ENCODE measurements at regions not wholly inside any gene's neighbourhood (a gene's known extent, or its start where the extent isn't known, plus 50 kb on each side); places are given as distances from the start of the nearest gene placed in this dataset.
"Not testable (repeated sequence)": the region's sequence is repeated elsewhere in the genome, so short reads cannot be mapped to it uniquely, and the experiment has no call there.

- DNase-seq = peak; percentile 19 to 50
Measured at GRCh38 chr7:16933296-16934279, 51.8 kb upstream of the AGR3 start.

GRCh38 chr7:16934722-16935340, 53.0 kb upstream of the AGR3 start:
- DNase-seq = no peak

DNA sequence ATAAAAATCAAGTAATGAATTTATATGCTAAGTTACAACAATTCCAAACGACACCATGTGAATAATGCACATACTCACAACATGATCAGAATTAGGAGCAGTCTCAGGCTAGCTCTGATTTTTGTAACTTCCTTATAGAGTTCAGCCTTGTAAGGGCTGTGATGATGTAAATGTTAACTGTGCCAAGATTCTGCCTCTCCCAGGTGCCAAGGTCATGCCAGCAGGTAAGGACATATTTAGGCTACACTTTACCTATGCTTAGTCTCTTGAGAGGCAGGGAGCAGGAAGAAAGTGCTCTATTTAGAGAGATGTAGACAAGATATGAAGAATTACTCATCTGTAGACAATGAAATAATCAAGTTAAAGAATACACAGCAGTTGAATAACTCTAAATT, 53.6 kb upstream of the AGR3 start:
- DNase-seq = no peak

GRCh38 chr7:16936626-16937422, 55.0 kb upstream of the AGR3 start:
- no peak for DNase-seq

DNA sequence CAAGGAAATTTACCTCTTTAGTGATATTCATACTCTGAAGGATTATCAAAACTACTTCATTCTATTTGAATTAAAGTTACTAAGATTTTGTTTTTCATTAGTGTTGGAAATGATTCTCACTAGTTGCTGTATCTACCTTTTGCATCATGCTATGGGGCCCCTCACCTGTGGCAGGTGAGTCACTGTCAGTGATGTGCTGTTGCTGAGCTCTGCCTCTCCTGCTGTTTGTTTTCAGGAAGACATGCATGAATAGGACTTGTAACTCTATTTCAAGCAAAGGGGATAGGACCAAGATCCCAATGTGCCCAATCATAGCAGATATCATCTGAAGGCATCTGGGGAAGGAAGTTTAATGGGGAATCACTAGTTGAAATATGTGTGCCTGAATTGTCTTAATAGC, 57.4 kb upstream of the AGR3 start:
- DNase-seq = no peak

DNA sequence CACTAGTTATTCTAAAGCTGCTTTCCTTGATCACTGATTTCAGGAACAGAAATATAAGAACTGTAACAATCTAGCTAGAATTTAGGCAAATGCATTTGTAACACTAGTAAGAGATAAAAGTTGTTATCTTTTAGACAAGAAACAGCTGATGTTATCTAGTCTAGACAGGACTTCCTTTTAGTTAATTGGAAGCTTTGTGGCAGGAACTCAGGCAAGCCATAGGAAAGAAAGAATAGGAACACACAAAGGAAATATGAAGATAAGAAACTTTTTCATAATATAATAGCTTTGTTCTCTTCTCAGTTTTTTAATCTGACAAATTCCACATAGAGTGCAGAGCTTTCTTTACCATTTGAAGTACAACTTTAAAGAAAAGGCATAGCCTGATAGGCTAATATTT, 59.0 kb upstream of the AGR3 start:
- DNase-seq = no peak

DNA sequence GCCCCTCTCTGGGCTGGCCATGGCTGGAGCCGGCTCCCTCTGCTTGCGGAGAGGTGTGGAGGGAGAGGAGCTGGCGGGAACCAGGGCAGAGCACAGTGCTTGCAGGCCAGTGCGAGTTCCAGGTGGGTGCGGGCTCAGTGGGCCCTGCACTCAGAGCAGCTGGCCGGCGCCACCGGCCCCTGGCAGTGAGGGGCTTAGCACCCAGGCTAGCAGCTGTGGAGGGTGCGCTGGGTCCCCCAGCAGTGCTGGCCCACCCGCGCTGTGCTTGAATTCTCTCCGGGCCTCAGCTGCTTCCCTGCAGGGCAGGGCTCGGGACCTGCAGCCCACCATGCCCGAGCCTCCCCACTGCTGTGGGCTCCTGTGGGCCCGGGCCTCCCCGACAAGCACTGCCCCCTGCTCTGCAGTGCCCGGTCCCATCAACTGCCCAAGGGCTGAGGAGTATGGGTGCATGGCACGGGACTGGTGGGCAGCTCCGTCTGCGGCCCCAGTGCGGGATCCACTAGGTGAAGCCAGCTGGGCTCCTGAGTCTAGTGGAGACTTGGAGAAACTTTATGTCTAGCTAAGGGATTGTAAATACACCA, 61.2 kb upstream of the AGR3 start:
- no peak for DNase-seq

- DNase-seq = no peak
Measured at GRCh38 chr7:16944936-16945335, 63.2 kb upstream of the AGR3 start.

DNA sequence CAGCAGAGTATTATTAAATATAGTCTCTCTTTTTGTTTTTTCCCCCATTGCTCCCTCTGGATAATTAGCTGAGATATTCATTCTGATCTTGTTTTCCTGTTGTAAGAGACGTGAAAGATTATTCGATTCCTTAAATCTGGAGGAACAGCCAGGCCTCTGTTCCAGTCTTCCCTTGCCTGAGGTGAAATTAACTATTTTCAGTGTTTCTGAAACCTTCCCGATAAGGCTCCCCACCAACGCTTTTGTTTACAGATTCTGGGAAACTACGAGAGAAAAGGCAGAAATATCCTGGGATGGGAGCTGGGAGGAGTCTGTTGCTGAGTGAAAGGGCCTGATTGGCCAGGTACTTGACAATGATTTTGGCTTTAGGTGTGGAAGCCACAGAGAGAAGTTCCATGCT, 63.6 kb upstream of the AGR3 start:
- no peak for DNase-seq

- DNase-seq = not testable (repeated sequence)
Measured at GRCh38 chr7:16948110-16948509, 66.3 kb upstream of the AGR3 start.

- DNase-seq = no peak
Measured at GRCh38 chr7:16951483-16952080, 69.8 kb upstream of the AGR3 start.

DNA sequence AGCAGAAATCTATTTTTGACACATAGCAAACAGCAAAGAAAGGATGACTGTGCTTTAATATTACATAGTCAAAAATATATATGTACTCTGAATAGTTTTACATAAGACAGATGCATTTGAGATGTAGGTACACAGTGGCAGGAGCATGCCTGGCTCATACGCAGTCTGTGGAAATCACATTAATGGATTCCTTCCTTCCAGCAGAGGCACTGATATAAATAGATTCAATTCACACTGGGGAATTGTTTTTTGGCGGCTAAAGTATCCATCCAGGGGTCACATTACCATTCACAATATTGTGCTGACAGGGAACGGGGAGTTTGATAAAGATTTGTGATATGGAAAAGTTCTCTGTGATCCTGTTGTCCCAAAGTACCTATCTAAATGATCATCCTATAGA, 72.5 kb upstream of the AGR3 start:
- no peak for DNase-seq

GRCh38 chr7:16958724-16959123, 76.9 kb upstream of the AGR3 start:
- DNase-seq = no peak

GRCh38 chr7:16960337-16960965, 78.7 kb upstream of the AGR3 start:
- DNase-seq = no peak

GRCh38 chr7:16961641-16962040, 79.9 kb upstream of the AGR3 start:
- DNase-seq = no peak

- DNase-seq = no peak
Measured at GRCh38 chr7:16963044-16963443, 81.3 kb upstream of the AGR3 start.

DNA sequence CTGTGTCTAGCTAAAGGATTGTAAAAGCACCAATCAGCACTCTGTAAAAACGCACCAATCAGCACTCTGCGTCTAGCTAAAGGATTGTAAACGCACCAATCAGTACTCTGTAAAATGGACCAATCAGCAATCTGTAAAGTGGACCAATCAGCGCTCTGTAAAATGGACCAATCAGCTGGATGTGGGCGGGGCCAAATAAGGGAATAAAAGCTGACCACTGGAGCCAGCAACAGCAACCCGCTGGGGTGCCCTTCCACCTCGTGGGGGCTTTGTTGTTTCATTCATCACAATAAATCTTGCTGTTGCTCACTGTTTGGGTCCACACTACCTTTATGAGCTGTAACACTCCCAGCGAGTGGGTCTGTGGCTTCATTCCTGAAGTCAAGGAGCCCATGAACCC, 83.9 kb upstream of the AGR3 start:
- DNase-seq = not testable (repeated sequence)

DNA sequence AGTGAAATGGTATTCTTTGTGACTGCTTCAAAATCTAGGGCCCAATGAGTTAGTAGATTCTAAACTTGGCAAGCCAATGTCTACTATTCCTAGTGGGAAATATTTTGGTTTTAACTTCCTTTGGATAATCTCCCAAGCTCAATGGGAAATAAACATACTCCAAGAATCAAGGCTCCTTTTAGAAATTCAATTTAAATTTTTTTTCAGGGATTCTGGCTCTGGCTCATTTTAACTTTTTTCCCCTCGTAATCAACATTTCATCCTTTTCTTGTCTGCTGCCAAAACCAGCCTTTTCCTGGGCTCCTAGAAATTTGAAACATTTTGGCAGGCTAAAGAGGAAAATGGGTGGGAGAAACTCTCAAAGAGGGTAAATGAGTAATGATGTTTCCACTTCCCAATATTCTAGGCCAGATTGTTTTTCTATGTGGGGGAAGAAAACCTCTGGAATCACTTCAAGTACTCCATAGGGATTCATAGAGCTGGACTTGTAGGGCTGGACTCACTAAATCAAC, 85.6 kb upstream of the AGR3 start:
- no peak for DNase-seq

DNA sequence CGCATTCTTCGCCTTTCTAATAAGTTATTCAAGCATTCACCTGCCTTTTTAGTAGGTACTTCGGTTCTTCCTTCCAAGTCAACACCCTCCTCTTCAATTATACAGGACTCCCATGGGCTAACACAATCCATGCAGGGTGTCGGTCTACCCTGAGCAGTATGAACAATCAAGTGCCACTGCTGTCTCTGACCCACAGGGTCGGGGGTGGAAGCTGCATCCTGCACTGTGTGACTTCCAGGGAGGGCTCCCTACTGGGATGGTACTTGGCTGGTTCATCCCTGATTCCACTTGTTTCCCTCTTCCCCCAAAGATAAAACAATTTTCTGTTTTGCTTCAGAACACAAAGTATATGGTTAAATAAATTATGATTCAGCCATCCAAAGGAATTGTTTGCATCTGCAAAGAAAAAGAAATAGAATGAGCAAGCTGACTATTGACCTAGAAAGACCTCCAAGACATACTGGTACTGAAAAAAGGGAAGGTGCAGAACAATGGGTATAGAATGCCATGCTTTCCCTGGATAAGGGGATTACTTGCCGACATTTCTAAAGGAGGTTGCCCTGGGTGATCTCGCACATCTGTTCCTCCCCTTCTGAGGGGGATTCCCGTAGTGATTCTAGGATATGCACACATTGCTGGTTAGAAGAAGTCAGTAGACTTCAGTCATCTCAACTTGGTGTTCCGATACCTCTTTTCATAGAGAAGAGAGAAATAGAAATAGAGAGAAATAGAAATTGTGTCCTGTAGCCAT, 89.1 kb upstream of the AGR3 start:
- no peak for DNase-seq

DNA sequence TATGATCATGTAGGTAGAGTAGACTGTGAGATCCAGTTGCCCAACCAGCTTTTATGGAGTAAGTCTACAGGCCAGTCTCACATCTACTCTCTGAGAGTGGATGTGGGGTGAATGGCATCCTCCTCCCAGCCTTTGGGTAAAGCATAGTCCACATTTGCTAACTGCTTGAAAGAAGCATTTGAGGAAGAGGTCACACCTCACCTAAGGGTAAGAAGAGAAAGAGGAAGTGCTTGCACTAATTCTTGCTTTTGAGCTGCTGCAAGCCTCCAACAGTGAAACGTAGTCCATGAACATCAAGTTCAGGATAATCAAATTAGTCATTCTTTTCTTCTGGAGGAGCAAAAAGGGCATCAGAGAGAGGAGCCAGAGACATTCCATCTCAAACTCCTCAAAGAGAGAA, 93.9 kb upstream of the AGR3 start:
- no peak for DNase-seq
